NCI-H2029 treated with DMSO at 0.1 percent for 48 hours (cell line): ENCODE measurements at regions not wholly inside any gene's neighbourhood (a gene's known extent, or its start where the extent isn't known, plus 50 kb on each side); places are given as distances from the start of the nearest gene placed in this dataset.

Source experiments
- DNase-seq: peaks from one replicate; lab custom pipeline; 2025; lab: John Stamatoyannopoulos, UW

DNA sequence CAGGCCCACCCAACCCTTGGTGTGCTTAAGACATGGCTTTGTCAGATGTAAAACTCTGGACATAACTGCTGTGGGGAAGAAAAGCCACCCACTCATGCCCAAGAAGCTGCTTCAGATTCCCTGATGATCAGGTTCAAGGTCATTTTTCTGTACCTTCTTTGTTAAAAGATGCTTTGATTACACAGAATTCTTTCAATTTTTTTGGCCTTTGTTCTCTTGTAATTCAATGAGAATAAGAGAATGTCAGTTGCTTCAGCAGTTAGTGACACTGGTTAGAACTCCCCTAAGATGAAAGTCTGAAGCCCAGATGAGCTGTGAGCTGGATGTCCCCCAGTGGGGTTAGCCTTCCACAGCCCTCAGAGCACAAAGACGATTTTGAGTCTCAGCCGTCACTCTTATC lies 152.7 kb downstream of the CHRM3 start:
- DNase-seq = no peak

DNA sequence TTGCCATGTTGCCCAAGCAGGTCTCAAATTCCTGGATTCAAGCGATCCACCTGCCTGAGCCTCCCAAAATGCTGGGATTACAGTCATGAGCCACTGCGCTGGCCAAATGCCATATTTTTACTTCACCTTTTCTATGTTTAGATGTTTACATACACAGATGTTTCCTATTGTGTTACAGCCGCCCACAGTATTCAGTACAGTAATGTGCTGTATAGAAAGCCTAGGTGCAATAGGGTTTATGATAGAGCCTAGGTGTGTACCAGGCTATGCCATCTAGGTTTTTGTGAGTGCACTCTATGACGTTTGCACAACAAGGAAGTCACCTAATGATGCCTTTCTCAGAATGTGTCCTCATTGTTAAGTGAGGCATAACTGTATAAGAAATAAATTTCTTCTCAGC lies 153.4 kb downstream of the CHRM3 start:
- DNase-seq = no peak

DNA sequence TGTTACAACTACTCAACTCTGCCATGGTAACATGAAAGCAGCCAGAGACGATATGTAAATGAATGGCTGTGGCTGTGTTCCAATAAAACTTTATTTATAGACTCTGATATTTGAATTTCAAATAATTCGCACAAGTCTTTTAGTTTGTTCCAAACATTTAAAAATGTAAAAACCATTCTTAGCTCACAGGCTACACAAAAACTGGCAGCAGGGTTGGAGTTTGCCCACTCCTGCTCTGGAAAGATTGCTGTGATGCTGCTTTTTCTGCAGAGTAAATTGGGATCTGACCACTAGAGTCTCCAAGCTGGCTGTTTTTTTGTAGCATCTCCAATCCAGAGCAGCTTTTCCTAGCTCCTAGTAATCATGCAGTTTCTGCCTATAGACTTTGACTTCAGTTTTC lies 157.5 kb downstream of the CHRM3 start:
- no peak for DNase-seq

DNA sequence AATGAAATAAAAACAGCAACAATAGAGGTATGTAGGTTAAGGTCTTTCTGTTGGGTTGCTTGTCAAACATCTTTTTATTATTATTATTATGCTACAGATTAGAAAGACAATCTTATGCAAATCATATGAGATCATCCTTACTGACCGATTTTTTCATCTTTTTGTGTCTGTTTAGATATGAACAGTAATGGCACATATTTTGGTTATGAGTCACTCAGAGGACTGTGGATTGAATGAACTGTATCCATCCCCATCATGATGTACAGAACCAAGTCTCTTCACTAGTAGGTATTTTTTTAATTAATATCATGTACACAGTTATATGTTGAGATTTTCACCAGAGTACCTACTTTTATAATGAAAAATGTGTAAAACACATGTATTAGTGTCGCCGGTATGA lies 159.1 kb downstream of the CHRM3 start:
- no peak for DNase-seq

DNA sequence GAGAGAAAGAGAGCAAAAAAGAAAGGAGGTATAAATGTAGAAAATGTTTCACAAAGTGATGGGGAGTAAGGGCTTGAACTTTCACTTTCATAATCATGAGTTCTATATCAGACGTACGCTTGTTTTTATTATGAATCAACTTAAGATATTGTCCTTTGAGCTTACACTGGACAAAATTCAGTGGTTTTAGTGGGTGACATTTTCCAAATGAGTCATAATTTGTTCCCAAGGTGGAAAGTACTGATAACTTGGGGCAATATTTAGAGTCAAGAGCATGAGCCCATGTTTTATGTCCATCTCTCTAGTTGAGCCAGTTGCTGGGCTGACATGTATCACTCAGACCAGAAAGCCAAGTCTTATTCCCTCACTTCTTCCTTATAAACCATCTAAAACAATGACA lies 161.6 kb downstream of the CHRM3 start:
- DNase-seq = no peak

DNA sequence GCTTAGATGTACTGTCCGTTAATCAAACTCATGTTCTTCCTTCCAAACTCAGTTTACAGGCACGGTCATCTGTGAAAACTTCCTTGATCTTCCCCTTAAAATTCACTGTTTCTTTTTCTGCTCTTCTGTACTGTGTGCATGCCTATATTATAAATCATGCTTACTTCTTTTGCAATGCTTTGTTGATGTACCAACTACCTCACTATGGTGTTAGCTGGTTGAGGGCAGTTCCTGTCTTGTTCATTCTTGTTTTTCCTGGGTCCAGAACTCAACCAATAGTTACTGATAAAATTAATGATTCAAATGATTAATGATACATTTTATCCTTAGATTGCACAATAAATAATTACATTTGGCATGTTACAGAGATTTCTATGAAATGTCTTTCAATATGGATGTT lies 163.8 kb downstream of the CHRM3 start:
- DNase-seq = no peak

DNA sequence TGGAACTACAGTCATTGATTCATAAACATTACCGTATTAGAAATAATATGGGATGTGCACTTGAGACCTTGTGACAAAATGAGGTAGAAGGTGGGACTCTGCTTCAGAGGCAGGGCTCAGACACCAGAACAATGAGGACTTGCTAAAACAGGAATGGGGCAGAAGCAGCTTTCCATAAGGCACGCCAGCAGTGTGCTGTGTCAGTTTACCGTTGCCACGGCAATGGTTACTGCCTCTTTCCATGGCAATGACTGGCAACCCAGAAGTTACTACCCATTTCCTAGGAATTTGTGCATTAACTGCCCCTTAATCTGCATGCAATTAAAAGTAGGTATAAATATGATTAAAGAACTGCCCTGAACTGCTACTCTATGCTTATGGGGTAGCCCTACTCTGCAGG lies 169.0 kb downstream of the CHRM3 start:
- DNase-seq = no peak

DNA sequence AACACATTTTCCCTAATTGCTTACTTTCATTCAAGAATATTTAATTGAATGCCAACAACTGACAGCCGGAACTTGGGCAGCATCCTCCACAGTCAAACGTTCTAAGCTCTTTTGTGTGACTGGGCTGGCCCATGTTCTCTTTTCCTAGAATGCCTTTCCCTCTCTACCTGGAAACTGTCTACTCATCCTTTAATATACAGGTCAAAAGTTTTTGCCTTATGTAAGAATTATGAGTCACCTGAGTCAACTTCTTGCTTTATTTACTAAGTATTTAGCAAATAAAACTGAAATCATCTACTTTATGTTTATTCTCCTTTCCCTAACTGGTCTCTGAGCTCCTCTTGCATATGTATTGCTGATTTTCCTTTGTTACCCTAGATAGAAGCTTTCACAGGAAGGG lies 172.2 kb downstream of the CHRM3 start:
- no peak for DNase-seq

DNA sequence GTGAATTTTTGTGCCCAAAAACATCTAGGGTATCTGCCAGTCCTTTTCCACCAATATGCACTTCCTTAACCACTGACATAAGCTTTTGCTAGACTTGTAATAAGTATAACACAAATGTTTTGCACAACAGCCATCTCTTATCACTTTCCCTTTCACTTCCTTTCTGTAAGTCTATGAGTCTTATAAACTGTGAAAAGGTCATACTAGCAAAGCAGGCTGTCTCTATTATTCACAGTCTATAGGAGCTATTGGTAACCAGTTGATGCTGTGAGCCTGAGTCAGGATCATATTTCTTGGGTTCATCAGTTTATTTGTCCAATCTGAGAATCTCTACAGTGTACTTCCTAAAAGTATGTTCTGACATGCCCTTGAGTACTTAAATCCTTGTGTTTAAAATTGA lies 172.6 kb downstream of the CHRM3 start:
- no peak for DNase-seq

DNA sequence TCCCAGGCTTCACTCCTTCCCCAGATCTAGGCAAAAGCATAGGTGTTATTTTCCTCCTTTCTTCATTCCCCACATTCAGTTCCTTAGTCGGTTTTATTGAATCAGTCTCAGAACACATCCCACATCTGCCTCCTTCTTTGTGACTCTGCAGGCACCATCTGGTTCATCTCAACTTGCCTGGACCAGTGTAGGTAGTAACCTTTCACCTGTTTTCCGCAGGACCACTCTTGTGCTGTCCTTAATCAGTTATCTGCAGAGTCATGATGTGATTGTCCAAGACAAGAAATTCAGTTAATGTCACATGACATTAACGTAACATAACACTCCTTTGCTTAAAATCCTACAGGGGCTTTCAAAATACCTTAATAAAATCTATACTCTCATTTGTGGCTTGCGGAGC lies 174.6 kb downstream of the CHRM3 start:
- DNase-seq = no peak

DNA sequence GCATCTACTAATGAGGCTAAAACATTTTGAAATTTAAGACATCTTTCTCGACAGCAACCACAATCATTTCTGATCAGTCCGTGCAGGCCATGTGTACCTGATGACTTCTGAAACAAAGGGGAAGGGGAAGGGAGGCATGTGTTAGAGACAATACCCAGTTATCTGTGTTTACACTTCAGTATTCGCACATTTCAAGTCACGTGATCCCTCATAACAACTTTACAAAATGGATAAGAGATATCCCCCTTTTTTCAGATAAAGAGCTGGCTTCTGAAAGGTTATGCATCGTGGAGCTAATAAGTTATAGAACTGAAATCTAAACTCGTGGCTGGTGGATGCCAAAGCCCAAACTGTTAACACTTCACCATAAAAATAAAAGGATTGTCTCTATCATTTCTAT lies 175.7 kb downstream of the CHRM3 start:
- no peak for DNase-seq

DNA sequence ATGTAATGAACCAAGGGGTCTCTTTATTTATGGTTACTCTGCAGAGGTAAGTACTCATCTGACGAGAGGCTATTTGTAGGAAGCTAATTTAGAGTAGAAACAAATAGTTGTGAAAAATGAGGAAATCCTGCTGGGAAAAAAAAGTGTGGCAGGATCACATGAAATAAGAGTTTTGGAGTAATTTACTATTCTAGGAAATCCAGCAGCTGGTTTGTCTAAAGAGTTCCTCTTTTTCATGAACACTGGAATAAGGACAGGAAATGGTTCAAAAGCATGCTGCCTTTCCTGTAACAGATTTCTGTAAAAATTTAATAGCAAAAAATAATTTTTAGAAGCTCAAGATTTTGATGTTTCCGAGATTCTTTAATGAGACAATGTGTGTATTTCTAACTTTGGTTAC lies 177.3 kb downstream of the CHRM3 start:
- no peak for DNase-seq

DNA sequence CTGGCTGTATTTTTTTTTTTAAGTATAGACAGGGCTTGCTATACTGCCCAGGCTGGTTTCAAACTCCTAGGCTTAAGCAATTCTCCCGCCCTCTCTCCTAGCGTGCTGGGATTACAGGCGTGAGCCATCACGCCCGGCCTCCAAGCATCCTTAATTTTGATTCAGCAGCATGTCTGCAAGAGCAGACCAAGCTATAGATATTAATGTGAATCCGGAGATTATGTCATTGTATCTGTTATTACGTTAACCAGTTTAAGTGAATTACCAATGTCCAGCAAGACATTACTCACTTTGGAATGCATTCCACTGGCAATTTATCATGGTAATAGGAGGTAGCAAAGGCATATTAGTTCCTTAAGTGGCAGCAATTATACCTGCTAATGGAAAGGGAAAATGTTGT lies 179.7 kb downstream of the CHRM3 start:
- DNase-seq = no peak

DNA sequence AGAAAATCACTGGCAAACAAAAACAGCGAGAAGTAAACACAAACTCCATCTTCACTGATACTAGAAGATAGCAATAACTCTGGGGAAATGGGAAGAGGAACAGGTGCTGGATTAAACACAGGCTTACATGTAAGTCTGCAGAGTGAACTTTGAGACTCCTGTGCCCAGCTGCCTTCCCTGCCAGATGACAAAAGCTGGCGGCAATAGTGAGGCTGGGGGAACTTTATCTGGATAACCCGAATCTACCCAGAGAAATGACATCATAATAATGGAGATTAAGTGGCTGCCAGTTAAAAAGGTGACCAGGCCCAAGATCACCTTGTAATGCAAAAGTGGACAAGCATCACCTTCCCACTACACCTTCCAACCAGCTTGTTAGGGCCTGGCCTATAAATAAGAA lies 184.5 kb downstream of the CHRM3 start:
- no peak for DNase-seq

DNA sequence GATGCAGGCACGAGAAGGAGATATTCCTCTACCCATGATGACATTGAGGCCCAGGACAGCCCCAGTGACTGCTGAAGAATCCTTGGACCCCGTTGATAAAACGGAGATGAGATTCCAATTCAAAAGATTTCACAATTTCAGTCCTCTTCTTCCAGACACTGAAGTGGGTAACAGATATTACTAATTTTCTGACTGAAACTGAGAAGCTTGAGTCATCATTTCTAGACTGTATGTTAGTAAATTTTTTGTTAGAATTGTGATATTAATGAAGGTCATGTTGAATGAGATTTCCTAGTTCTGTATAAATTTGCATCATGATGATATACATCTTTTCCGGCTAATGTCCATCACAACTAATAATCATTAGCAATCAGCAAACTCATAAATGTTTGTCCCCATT lies 185.8 kb downstream of the CHRM3 start:
- no peak for DNase-seq

DNA sequence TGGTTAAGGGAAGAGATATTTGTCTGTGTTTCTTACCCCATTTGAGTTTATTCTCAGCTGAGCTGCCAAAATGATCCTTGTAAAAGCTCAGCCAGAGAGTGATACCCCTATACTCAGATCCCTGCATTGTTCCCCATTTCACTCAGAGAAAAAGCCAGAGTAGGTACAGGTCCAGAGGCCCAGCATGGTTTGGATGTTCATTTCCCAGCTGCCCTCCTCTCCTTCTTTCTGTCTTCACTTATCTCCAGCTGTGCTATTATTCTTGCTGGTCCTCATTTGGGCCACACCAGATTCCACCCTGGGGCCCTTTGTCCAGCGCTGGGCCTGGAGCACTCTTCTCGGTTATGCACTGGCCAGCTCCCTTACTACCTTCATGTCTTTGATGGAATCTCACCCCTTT lies 187.7 kb downstream of the CHRM3 start:
- DNase-seq = no peak

DNA sequence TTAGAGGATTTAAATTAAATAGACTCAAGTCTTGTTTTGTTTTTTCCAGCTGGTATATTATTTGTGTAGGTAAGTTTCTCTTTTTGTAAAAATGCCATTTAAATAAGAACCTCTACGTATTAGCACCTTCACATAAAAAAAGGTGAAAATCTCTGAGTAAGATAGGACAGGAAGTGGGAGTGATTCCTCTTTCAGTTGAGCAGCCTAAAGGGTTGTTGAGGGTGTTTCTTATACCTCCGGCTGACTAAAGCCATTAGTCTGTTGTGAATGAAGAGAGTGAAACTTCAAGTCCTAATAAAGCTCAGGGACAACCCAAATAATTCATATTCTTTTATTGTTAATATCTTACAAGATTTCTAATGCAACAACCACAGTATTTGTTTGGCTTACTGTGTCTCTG lies 188.7 kb downstream of the CHRM3 start:
- no peak for DNase-seq

DNA sequence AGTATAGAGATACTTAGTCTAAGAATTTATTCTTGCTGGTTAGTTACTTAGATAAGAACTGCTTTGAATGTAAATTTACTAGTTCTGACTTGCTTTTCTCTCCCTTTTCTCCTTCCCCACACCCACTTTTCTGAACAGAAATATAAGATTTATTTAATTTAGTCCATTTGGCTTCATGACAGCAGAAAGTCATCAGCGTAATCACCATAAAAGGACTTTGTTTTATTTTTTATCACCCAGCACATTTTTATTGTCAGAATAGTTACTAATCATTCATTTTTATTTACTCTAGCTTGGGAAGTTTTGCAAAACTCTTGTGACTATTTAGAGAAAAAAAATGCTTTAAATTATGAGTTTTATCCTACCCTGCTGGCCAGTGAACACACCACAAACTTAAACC lies 197.2 kb downstream of the CHRM3 start:
- no peak for DNase-seq

DNA sequence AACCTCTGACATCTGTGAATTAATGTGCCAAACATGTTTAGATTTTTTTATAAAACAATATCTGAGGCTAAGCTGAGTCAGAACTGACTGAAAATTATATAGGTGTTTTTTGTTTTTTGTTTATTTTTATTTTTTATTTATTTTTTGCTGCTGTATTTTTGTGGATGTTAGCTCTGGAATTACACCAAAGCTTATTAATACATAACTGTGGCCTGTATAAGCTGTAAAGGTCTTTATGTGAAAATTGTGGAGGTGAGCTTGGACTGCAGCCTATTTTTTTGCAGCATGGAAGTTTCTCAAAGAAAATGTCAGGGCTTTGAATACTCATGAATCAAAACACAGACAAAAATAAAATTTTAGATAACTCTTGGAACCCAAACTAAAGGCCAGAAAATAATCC lies 199.8 kb downstream of the CHRM3 start:
- no peak for DNase-seq

DNA sequence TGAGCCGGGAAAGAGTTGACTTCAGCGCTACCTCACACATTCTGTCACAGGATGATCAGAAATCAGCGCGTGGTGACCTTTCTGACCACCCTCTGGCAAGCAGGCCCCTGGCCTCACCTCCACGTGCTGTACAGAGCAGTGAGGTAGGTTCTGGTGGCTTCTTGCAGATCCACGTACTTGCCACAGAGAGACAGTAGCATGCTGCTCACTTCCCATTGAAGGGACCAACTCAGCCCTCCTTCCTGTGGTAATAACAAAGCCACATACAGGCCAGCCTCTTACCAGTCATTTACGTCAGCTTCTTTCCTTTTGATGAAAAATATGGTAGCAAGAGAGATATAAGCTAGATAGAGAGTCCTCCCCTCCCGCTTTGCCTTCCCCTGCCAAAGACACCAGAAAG lies 200.7 kb downstream of the CHRM3 start:
- DNase-seq = no peak

DNA sequence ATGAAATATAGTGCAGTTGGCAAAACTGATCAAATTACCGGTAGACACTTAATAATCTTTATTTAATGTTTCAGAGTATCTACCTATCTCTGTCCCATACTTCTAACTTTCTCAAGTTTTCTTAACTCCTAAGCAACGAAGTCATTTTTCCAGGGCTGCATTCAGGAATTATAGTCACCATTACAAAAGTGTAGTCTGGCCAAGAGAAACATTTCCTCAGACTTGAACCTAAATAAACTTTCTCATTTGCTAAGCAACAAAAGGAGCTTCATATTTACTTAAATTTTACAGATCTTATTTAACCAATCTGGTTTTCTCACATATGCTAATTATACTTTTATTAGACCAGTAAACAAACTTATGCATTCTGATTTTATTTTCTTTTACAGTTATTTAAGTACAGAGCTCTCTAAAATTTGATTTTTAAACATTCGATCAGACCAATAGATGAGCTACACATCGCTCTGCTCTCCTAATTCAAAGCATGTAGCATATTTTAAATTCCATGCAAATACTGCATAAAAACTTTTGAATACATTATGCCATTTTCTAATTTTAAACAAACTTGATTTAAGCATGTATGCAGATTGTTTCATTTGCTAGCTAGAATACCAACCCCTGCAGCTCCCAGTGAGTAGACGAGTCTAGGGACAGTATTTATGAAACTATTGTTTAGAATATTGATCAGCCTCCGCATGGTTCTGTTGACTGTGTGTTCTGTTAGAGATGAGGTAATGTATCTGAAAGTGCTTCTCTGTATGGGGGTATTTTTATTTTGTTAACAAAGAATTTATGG lies 201.4 kb downstream of the CHRM3 start:
- DNase-seq = no peak

DNA sequence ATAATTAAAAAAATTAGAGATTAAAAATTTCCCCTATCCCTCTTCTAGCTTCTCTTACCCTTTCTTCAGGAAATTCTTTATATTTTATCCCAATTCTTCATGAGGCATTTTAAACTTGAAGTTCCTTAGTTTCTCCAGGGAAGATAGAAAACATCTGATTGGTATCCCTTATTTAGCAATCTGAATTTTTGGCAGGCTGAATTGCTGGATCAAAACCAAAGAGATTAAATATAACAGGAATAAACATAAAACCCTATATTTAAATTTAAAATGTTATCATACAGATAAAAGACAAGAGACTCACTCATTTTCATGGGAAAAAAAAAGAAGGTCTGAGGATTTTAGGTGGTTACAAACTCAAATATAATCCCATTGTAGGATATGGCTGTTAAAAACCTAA lies 204.2 kb downstream of the CHRM3 start:
- no peak for DNase-seq

DNA sequence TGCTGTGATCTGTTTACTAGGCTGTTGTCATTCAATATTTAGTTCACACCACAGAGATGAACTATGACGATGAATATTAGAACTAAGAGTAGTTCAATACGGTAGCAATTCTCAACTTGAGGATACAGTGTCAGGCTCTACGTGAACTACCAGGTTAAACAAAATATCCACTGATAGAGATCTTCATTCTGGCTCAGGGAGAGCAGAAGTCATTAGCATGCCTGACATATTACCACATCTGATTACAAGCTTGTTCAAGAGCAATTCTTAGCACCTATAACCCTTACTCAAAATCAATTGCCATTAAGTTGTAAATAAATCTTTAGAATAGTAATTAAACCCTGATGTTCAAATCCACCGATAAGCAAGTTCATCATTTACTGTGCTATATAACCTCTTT lies 207.2 kb downstream of the CHRM3 start:
- DNase-seq = no peak

DNA sequence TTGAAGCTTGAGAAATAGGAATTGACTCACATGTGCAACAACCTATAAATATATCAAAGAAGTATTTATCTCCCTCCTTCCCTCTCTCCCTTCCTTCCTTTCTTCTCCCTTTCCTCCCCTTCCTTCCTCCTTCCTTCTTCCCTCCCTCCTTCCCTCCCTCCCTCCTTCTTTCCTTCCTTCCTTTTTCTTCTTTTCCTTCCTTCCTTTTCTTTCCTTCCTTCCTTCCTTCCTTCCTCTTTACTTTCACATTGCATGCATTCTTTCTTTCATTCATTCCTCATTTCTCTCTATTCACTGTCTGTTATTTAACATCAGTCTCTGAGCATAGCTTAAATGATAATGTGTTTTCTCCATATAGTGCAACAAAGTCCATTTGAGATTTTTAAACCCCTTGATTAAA lies 214.2 kb downstream of the CHRM3 start:
- no peak for DNase-seq

DNA sequence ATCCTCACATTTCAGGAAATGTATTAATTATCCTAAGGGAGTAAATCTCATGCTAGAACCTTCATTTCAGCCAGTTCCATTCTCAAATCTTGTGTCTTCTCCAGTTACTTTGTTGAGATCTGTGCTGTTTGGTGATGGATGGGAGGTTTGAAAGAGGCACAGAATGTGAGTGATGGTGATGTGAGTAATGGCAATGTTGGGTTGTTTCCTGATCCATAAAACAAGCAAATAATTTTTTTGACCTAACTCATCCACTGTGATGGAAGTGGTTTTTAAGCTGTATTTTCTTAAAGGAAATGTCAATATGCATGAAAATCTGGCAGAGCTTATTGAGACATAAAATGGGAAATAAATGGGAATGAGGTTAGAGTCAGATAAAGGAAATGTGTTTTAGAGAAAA lies 214.7 kb downstream of the CHRM3 start:
- no peak for DNase-seq
